Colonic mucosa (tissue), 4 donors: ENCODE measurements at regions not wholly inside any gene's neighbourhood (a gene's known extent, or its start where the extent isn't known, plus 50 kb on each side); places are given as distances from the start of the nearest gene placed in this dataset.

ENCODE experiments used
- DNase-seq: peaks from one replicate; pipeline ENCODE4 v3.0.0-alpha.2; 2020
- H3K27ac ChIP-seq: fragments of 200-600 bp; one replicate; pipeline ENCODE4 v1.8.0; 2021
- H3K27me3 ChIP-seq: fragments of 200-600 bp; one replicate; pipeline ENCODE4 v1.8.0; 2021
- H3K36me3 ChIP-seq: fragments of 200-600 bp; one replicate; pipeline ENCODE4 v1.8.0; 2021
- H3K4me1 ChIP-seq: fragments of 200-600 bp; one replicate; pipeline ENCODE4 v1.8.0; 2021; ENCODE audit warnings: mild to moderate bottlenecking
- H3K4me3 ChIP-seq: fragments of 200-600 bp; one replicate; pipeline ENCODE4 v1.8.0; 2021
- H3K9ac ChIP-seq, 2 donors: one replicate each; pipeline ENCODE4 v1.7.0; 2013; ENCODE audit warnings: control low read depth in 2 of 2, low read depth in 2 of 2, low read length in 2 of 2
- H3K9me3 ChIP-seq: fragments of 200-600 bp; one replicate; pipeline ENCODE4 v1.8.0; 2021
- CTCF ChIP-seq: fragments of 200-600 bp; IDR thresholded peaks from one replicate; pipeline ENCODE4 v1.8.0; 2022; ENCODE audit warnings: antibody characterized with exemption, mild to moderate bottlenecking
- intact Hi-C: fragments of 100-400 bp; cut with DNase I; formaldehyde crosslinking; loops from one replicate; pipeline ENCODE4 v1.14.1; 2022
- donor health status: healthy.
- donor health status: DM: no; HTN: no; CAD: no.
- donor health status: DM: no; HTN: no; CAD: no.

- no peaks in the 10 kb centered on the region for H3K9me3 ChIP-seq
- no peak overlapping the region for H3K9ac ChIP-seq
- H3K27me3 ChIP-seq = no peaks in the 10 kb centered on the region
- TF ChIP-seq CTCF = no peak
- no peak overlapping the region for H3K4me3 ChIP-seq
- DNase-seq = no peak
- H3K27ac ChIP-seq = no peak overlapping the region
- intact Hi-C loops = no loop called here
- H3K4me1 ChIP-seq = no peaks in the 10 kb centered on the region
- no peaks in the 10 kb centered on the region for H3K36me3 ChIP-seq
These were observed 598.0 kb downstream of the EFNB2 start for GRCh38 chr13:105937451-105937850.

- intact Hi-C loops = no loop called here
- Histone ChIP-seq H3K4me3 (no peak overlapping the region), H3K27ac (no peak overlapping the region), H3K9ac (no peak overlapping the region), H3K36me3 (no peaks in the 10 kb centered on the region), H3K4me1 (no peaks in the 10 kb centered on the region), H3K27me3 (no peaks in the 10 kb centered on the region), H3K9me3 (no peaks in the 10 kb centered on the region)
- TF ChIP-seq CTCF = no peak
- DNase-seq = no peak
These were observed 598.6 kb downstream of the EFNB2 start for GRCh38 chr13:105936816-105937215.

GRCh38 chr13:105929505-105929904 is 606.0 kb downstream of the EFNB2 start:
- TF ChIP-seq CTCF = no peak
- intact Hi-C loops = loop anchor here (5.0 kb wide), 1 partner anchor 33 kb away; no protein-coding TSS in a partner anchor
- no peaks in the 10 kb centered on the region for H3K27me3 ChIP-seq
- no peak overlapping the region for H3K4me3 ChIP-seq
- no peaks in the 10 kb centered on the region for H3K9me3 ChIP-seq
- no peak overlapping the region for H3K27ac ChIP-seq
- DNase-seq = no peak
- no peaks in the 10 kb centered on the region for H3K4me1 ChIP-seq
- no peaks in the 10 kb centered on the region for H3K36me3 ChIP-seq
- H3K9ac ChIP-seq = no peak overlapping the region

- H3K4me3 ChIP-seq = no peak overlapping the region
- no peak for TF ChIP-seq CTCF
- H3K27me3 ChIP-seq = no peaks in the 10 kb centered on the region
- no peak overlapping the region for H3K27ac ChIP-seq
- H3K36me3 ChIP-seq = no peaks in the 10 kb centered on the region
- DNase-seq = no peak
- intact Hi-C loops = loop anchor here (5.0 kb wide), 1 partner anchor 33 kb away; no protein-coding TSS in a partner anchor
- no peaks in the 10 kb centered on the region for H3K9me3 ChIP-seq
- H3K9ac ChIP-seq = no peak overlapping the region
- H3K4me1 ChIP-seq = no peaks in the 10 kb centered on the region
These were observed 606.6 kb downstream of the EFNB2 start for GRCh38 chr13:105928901-105929300.

GRCh38 chr13:105928048-105928447 is 607.4 kb downstream of the EFNB2 start:
- H3K9me3 ChIP-seq = no peaks in the 10 kb centered on the region
- no peak overlapping the region for H3K4me3 ChIP-seq
- no peak for DNase-seq
- no peak overlapping the region for H3K27ac ChIP-seq
- no peaks in the 10 kb centered on the region for H3K36me3 ChIP-seq
- TF ChIP-seq CTCF = no peak
- H3K4me1 ChIP-seq = no peaks in the 10 kb centered on the region
- H3K9ac ChIP-seq = no peak overlapping the region
- H3K27me3 ChIP-seq = no peaks in the 10 kb centered on the region
- intact Hi-C loops = loop anchor here (5.0 kb wide), 1 partner anchor 34 kb away; no protein-coding TSS in a partner anchor
